PC-9 (cell line): ENCODE measurements at regions not wholly inside any gene's neighbourhood (a gene's known extent, or its start where the extent isn't known, plus 50 kb on each side); places are given as distances from the start of the nearest gene placed in this dataset.

Experiments
- BruUV-seq: library from RNA; stranded (reverse); fragments of 400-500 nt; replicated peaks from 2 replicates; lab custom pipeline; 2021; lab: Mats Ljungman, UMichigan
- CTCF ChIA-PET: fragments of 300-600 bp; sonication (Branson Sonifier 250); formaldehyde crosslinking; loops from one replicate; lab custom pipeline; 2022; ENCODE audit warnings: antibody characterized with exemption; lab: Charles Lee
- POLR2A ChIA-PET: fragments of 300-600 bp; sonication (Branson Sonifier 250); formaldehyde crosslinking; loops from one replicate; lab custom pipeline; 2022; ENCODE audit warnings: antibody characterized with exemption; ENCODE audit not compliant: unreplicated experiment; lab: Charles Lee
- DNase-seq, 2 experiments: peaks; one replicate each; pipeline versions ENCODE4 v3.0.0 to v3.0.0-alpha.2; 2015 to 2022; ENCODE audit warnings: mixed read lengths in 1 of 2
- H2AFZ ChIP-seq: fragments of 200-600 bp; sonication (generic); 2 replicates; pipeline ENCODE4 v1.8.1; 2017; ENCODE audit warnings: antibody characterized with exemption
- H3F3A ChIP-seq: fragments of 200-600 bp; sonication (generic); 2 replicates; pipeline ENCODE4 v1.8.1; 2017; ENCODE audit warnings: antibody characterized with exemption, mild to moderate bottlenecking, low read depth; ENCODE audit not compliant: insufficient read depth
- H3K27ac ChIP-seq: fragments of 200-600 bp; sonication (generic); 2 replicates; pipeline ENCODE4 v1.6.1; 2016; ENCODE audit warnings: mixed run types
- H3K27me3 ChIP-seq: fragments of 200-600 bp; sonication (generic); 2 replicates; pipeline ENCODE4 v1.6.1; 2016; ENCODE audit warnings: low read depth, mixed run types; ENCODE audit not compliant: insufficient read depth
- H3K36me3 ChIP-seq: fragments of 200-600 bp; sonication (generic); 2 replicates; pipeline ENCODE4 v1.6.1; 2016; ENCODE audit warnings: low read depth, mixed run types
- H3K4me1 ChIP-seq: fragments of 200-600 bp; sonication (generic); replicated peaks from 2 replicates; pipeline ENCODE4 v1.6.1; 2016; ENCODE audit warnings: mixed run types; ENCODE audit not compliant: insufficient read depth
- H3K4me2 ChIP-seq: fragments of 200-600 bp; sonication (generic); 2 replicates; pipeline ENCODE4 v1.6.1; 2017; ENCODE audit warnings: mixed run types
- H3K4me3 ChIP-seq: fragments of 200-600 bp; sonication (generic); 2 replicates; pipeline ENCODE4 v1.6.1; 2016; ENCODE audit warnings: mixed run types
- H3K79me2 ChIP-seq: fragments of 200-600 bp; sonication (generic); 2 replicates; pipeline ENCODE4 v1.6.1; 2017; ENCODE audit warnings: low read depth, mixed run types
- H3K9me2 ChIP-seq: fragments of 200-600 bp; sonication (generic); 2 replicates; pipeline ENCODE4 v1.8.1; 2017; ENCODE audit warnings: mild to moderate bottlenecking; ENCODE audit not compliant: insufficient read depth
- H3K9me3 ChIP-seq: fragments of 200-600 bp; sonication (generic); 2 replicates; pipeline ENCODE4 v1.8.1; 2016; ENCODE audit warnings: low read depth; ENCODE audit not compliant: insufficient read depth
- H4K20me1 ChIP-seq: fragments of 200-600 bp; sonication (generic); 2 replicates; pipeline ENCODE4 v1.8.1; 2017; ENCODE audit not compliant: insufficient read depth
- EZH2 ChIP-seq: fragments of 200-600 bp; sonication (generic); IDR thresholded peaks from 2 replicates; pipeline ENCODE4 v1.8.0; 2017; ENCODE audit warnings: antibody characterized with exemption, low read depth
- intact Hi-C: fragments of 100-400 bp; cut with micrococcal nuclease; formaldehyde crosslinking; loops from one replicate; pipeline ENCODE4 v1.10.0; 2022; ENCODE audit not compliant: unreplicated experiment
- TF ChIP-seq, protein P1 (sequence below): fragments of 200-600 bp; sonication (generic); conservative IDR thresholded peaks from 2 replicates; pipeline ENCODE4 v1.6.1; 2017; ENCODE audit warnings: mixed run types, antibody characterized with exemption, mild to moderate bottlenecking, moderate library complexity

- H3K4me1 ChIP-seq = no peaks in the 10 kb centered on the region
- H3K36me3 ChIP-seq = no peaks in the 10 kb centered on the region
- H3K4me3 ChIP-seq = no peak overlapping the region
- H3K4me2 ChIP-seq = no peak overlapping the region
- no peak overlapping the region for H2AFZ ChIP-seq
- no peaks in the 10 kb centered on the region for H3F3A ChIP-seq
- H3K79me2 ChIP-seq = no peaks in the 10 kb centered on the region
- CTCF ChIA-PET = no interaction called here
- DNase-seq = no peak
- no peaks in the 10 kb centered on the region for H3K27me3 ChIP-seq
- BruUV-seq = no TSS peak
- no peaks in the 10 kb centered on the region for H4K20me1 ChIP-seq
- TF ChIP-seq, protein P1, sequence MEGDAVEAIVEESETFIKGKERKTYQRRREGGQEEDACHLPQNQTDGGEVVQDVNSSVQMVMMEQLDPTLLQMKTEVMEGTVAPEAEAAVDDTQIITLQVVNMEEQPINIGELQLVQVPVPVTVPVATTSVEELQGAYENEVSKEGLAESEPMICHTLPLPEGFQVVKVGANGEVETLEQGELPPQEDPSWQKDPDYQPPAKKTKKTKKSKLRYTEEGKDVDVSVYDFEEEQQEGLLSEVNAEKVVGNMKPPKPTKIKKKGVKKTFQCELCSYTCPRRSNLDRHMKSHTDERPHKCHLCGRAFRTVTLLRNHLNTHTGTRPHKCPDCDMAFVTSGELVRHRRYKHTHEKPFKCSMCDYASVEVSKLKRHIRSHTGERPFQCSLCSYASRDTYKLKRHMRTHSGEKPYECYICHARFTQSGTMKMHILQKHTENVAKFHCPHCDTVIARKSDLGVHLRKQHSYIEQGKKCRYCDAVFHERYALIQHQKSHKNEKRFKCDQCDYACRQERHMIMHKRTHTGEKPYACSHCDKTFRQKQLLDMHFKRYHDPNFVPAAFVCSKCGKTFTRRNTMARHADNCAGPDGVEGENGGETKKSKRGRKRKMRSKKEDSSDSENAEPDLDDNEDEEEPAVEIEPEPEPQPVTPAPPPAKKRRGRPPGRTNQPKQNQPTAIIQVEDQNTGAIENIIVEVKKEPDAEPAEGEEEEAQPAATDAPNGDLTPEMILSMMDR = no peak
- no peak for TF ChIP-seq EZH2
- no peaks in the 10 kb centered on the region for H3K9me3 ChIP-seq
- intact Hi-C loops = no loop called here
- POLR2A ChIA-PET = no interaction called here
- H3K9me2 ChIP-seq = no peaks in the 10 kb centered on the region
- H3K27ac ChIP-seq = no peak overlapping the region
Observed at GRCh38 chr18:22684268-22684667, 248.9 kb upstream of the RBBP8 start.

DNA sequence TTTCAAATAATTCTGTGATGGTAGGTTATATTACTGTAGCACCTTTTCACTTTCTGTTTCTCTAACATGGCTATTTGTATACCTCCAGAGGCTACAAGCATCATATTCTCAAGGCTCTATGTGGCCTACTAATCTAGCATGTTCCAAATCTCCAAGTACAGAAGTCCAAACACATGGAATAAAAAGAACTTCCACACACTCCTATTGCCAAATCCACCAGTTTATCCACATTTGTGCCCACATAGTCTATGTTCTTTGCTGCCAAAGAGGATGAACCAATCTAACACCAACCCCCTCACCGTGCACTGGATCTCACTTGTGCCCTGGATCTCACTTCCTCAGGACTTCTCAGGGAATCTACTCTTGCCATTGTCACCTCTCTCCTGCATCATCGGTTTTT lies 247.3 kb upstream of the RBBP8 start:
- Histone ChIP-seq H3K9me2 (no peaks in the 10 kb centered on the region), H3K9me3 (no peaks in the 10 kb centered on the region), H3K4me2 (no peak overlapping the region), H3K27me3 (no peaks in the 10 kb centered on the region), H3K4me1 (no peaks in the 10 kb centered on the region), H3K36me3 (no peaks in the 10 kb centered on the region), H4K20me1 (no peaks in the 10 kb centered on the region), H3K4me3 (no peak overlapping the region), H3K27ac (no peak overlapping the region), H3K79me2 (no peaks in the 10 kb centered on the region), H2AFZ (no peak overlapping the region), H3F3A (no peaks in the 10 kb centered on the region)
- BruUV-seq = no TSS peak
- no peak for DNase-seq
- POLR2A ChIA-PET = no interaction called here
- intact Hi-C loops = no loop called here
- TF ChIP-seq EZH2 = no peak
- TF ChIP-seq, protein P1 = no peak
- CTCF ChIA-PET = no interaction called here

DNA sequence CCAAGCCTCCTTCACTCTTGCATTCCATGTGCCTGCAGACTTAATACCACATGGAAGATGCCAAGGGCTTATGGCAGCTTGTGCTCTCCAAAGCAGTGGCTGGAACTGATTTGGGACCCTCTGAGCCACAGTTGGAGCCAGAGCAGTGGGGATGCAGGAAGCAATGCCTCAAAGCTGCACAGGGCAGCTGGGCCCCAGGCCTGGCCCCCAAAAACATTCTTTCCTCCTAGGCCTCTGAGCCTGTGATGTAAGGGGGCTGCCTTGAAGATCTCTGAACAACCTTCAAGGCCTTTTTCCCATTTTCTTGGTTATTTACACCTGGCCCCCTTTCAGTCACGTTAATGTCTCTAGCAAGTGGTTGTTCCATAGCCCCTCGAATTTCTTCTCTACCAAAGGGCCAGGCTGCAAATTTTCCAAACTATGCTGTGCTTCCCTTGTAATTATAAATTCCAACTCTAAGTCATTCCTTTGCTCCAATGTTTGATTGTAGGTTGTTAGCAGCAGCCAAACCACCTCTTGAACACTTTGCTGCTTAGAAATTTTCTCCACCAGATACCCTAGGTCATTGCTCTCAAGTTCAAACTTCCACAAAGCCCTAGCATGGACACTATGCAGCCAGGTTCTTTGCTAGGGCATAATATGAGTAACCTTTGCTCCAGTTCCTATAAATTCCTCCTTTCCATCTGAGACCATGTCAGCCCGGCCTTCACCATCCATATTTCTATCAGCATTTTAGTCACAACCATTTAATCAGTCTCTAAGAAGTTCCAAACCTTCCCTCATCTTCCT lies 245.0 kb upstream of the RBBP8 start:
- Histone ChIP-seq H3K4me3 (no peak overlapping the region), H3K27ac (no peak overlapping the region), H3K79me2 (no peaks in the 10 kb centered on the region), H3K9me2 (no peaks in the 10 kb centered on the region), H3F3A (no peaks in the 10 kb centered on the region), H2AFZ (no peak overlapping the region), H4K20me1 (no peaks in the 10 kb centered on the region), H3K4me2 (no peak overlapping the region), H3K9me3 (no peaks in the 10 kb centered on the region), H3K36me3 (no peaks in the 10 kb centered on the region), H3K4me1 (no peaks in the 10 kb centered on the region), H3K27me3 (no peaks in the 10 kb centered on the region)
- intact Hi-C loops = no loop called here
- ChIA-PET CTCF (no interaction called here), POLR2A (interaction anchor here (0.7 kb wide), 1 partner anchor 87 kb away, joined by 6 read pairs; no protein-coding TSS in a partner anchor)
- no peak for DNase-seq
- no TSS peak for BruUV-seq
- TF ChIP-seq, protein P1 = no peak
- no peak for TF ChIP-seq EZH2
